CD4-positive, alpha-beta memory T cell (primary cell): ENCODE measurements at regions not wholly inside any gene's neighbourhood (a gene's known extent, or its start where the extent isn't known, plus 50 kb on each side); places are given as distances from the start of the nearest gene placed in this dataset.

ENCODE experiments used
- CTCF ChIA-PET: fragments of 350-600 bp; sonication (Branson Sonifier 250); formaldehyde crosslinking; loops from one replicate; lab custom pipeline; 2021; ENCODE audit warnings: inconsistent platforms; ENCODE audit not compliant: partially characterized antibody; lab: Charles Lee
- POLR2A ChIA-PET: fragments of 350-600 bp; sonication (Branson Sonifier 250); formaldehyde crosslinking; loops from one replicate; lab custom pipeline; 2021; ENCODE audit not compliant: partially characterized antibody; lab: Charles Lee
- DNase-seq, 5 donors: peaks; one replicate each; pipeline versions ENCODE4 v3.0.0 to v3.0.0-alpha.2; 2020 to 2022; ENCODE audit warnings: mixed read lengths in 1 of 5
- H3K27ac ChIP-seq: one replicate; pipeline ENCODE4 v1.7.0; 2013; ENCODE audit warnings: low read depth, low read length
- H3K27me3 ChIP-seq: 2 replicates; pipeline ENCODE4 v1.7.0; 2013; ENCODE audit warnings: mild to moderate bottlenecking, low read length, moderate library complexity; ENCODE audit not compliant: insufficient read depth
- H3K36me3 ChIP-seq: 2 replicates; pipeline ENCODE4 v1.7.0; 2013; ENCODE audit warnings: mild to moderate bottlenecking, low read length, moderate library complexity; ENCODE audit not compliant: insufficient read depth
- H3K4me1 ChIP-seq: 2 replicates; pipeline ENCODE4 v1.7.0; 2013; ENCODE audit warnings: mild to moderate bottlenecking, low read length, moderate library complexity; ENCODE audit not compliant: insufficient read depth
- H3K4me3 ChIP-seq, 2 donors: one replicate each; pipeline ENCODE4 v1.7.0; 2013; ENCODE audit warnings: low read length in 2 of 2, mild to moderate bottlenecking in 1 of 2
- H3K9me3 ChIP-seq, 2 donors: one replicate each; pipeline ENCODE4 v1.7.0; 2013; ENCODE audit warnings: low read length in 2 of 2, control low read depth in 1 of 2; ENCODE audit not compliant: control insufficient read depth in 1 of 2
- H3K27ac Mint-ChIP-seq, 7 donors: one replicate each; pipeline ENCODE4 v1.8.0; 2020 to 2021; ENCODE audit warnings: mixed read lengths in 7 of 7, mild to moderate bottlenecking in 6 of 7, inconsistent platforms in 3 of 7, moderate library complexity in 3 of 7
- H3K27me3 Mint-ChIP-seq, 2 donors: one replicate each; pipeline ENCODE4 v1.8.0; 2020 to 2021; ENCODE audit warnings: mixed read lengths in 2 of 2
- H3K36me3 Mint-ChIP-seq, 2 donors: one replicate each; pipeline ENCODE4 v1.8.0; 2020 to 2021; ENCODE audit warnings: mixed read lengths in 2 of 2, inconsistent platforms in 1 of 2, mild to moderate bottlenecking in 1 of 2
- H3K4me1 Mint-ChIP-seq, 4 donors: one replicate each; pipeline ENCODE4 v1.8.0; 2020 to 2021; ENCODE audit warnings: mixed read lengths in 4 of 4, mild to moderate bottlenecking in 1 of 4
- H3K4me3 Mint-ChIP-seq, 8 donors: one replicate each; pipeline ENCODE4 v1.8.0; 2020 to 2021; ENCODE audit warnings: mixed read lengths in 8 of 8, mild to moderate bottlenecking in 7 of 8, moderate library complexity in 6 of 8, inconsistent platforms in 3 of 8
- H3K9me3 Mint-ChIP-seq, 8 donors: one replicate each; pipeline ENCODE4 v1.8.0; 2020 to 2021; ENCODE audit warnings: mixed read lengths in 8 of 8, mild to moderate bottlenecking in 5 of 8, inconsistent platforms in 3 of 8, moderate library complexity in 1 of 8
- intact Hi-C: fragments of 100-400 bp; cut with micrococcal nuclease; formaldehyde crosslinking; loops from one replicate; pipeline ENCODE4 v1.15.1; 2023

- Mint-ChIP-seq H3K4me3 (no peak overlapping the region), H3K4me1 (no peaks in the 10 kb centered on the region), H3K27me3 (no peaks in the 10 kb centered on the region), H3K27ac (no peak overlapping the region), H3K9me3 (peaks cover 0 to 13% (median 7%) of the 10 kb centered on the region in 8 donors), H3K36me3 (no peaks in the 10 kb centered on the region)
- intact Hi-C loops: no loop called here
- no peaks in the 10 kb centered on the region for H3K36me3 ChIP-seq
- POLR2A ChIA-PET: no interaction called here
- H3K4me1 ChIP-seq: no peaks in the 10 kb centered on the region
- CTCF ChIA-PET: interaction anchor here (1.3 kb wide), 1 partner anchor 9 kb away, joined by 3 read pairs; no protein-coding TSS in a partner anchor
- H3K27me3 ChIP-seq: no peaks in the 10 kb centered on the region
- H3K27ac ChIP-seq: no peak overlapping the region
- H3K4me3 ChIP-seq: no peak overlapping the region
- no peak for DNase-seq
- no peaks in the 10 kb centered on the region for H3K9me3 ChIP-seq
Observed at GRCh38 chr13:62038214-62038613, 622.6 kb upstream of the PCDH20 start.

DNA sequence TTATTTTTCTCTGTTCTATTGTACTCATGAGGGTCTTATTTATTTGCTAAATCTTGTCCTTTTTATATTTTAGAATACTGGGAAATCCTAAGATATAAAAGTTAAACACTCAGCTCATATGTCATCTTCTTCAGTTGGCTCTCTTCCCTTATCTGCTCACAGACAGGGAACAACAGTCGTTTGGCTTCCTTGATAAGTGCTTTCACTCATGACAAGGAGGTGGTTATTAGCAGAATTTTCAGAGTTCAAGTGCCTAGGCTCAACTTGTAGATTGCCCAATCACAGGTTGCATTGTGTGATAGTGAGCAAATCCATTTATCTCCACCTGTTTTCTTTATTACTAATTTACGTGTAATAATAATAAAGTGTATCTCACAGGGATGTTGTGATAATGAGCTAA lies 620.3 kb upstream of the PCDH20 start:
- H3K27ac Mint-ChIP-seq: no peak overlapping the region
- no peaks in the 10 kb centered on the region for H3K4me1 ChIP-seq
- intact Hi-C loops: no loop called here
- ChIA-PET POLR2A (no interaction called here), CTCF (no interaction called here)
- H3K4me1 Mint-ChIP-seq: no peaks in the 10 kb centered on the region
- H3K9me3 Mint-ChIP-seq: peaks cover 0 to 13% (median 5%) of the 10 kb centered on the region in 8 donors
- H3K27me3 ChIP-seq: no peaks in the 10 kb centered on the region
- no peaks in the 10 kb centered on the region for H3K36me3 ChIP-seq
- H3K4me3 ChIP-seq: no peak overlapping the region
- H3K27me3 Mint-ChIP-seq: no peaks in the 10 kb centered on the region
- H3K9me3 ChIP-seq: no peaks in the 10 kb centered on the region
- no peak for DNase-seq
- no peaks in the 10 kb centered on the region for H3K36me3 Mint-ChIP-seq
- H3K4me3 Mint-ChIP-seq: no peak overlapping the region
- no peak overlapping the region for H3K27ac ChIP-seq

GRCh38 chr13:62033934-62034333 lies 618.3 kb upstream of the PCDH20 start:
- H3K36me3 Mint-ChIP-seq: no peaks in the 10 kb centered on the region
- no peak for DNase-seq
- H3K27me3 Mint-ChIP-seq: no peaks in the 10 kb centered on the region
- no peak overlapping the region for H3K27ac ChIP-seq
- no peak overlapping the region for H3K27ac Mint-ChIP-seq
- H3K4me1 Mint-ChIP-seq: no peaks in the 10 kb centered on the region
- ChIA-PET POLR2A (no interaction called here), CTCF (no interaction called here)
- H3K9me3 Mint-ChIP-seq: peaks cover 0 to 11% (median 5%) of the 10 kb centered on the region in 8 donors
- intact Hi-C loops: no loop called here
- no peak overlapping the region for H3K4me3 ChIP-seq
- no peaks in the 10 kb centered on the region for H3K9me3 ChIP-seq
- H3K27me3 ChIP-seq: no peaks in the 10 kb centered on the region
- no peak overlapping the region for H3K4me3 Mint-ChIP-seq
- H3K36me3 ChIP-seq: no peaks in the 10 kb centered on the region
- H3K4me1 ChIP-seq: no peaks in the 10 kb centered on the region

GRCh38 chr13:62022369-62022768 lies 606.7 kb upstream of the PCDH20 start:
- POLR2A ChIA-PET: no interaction called here
- no peak overlapping the region for H3K27ac Mint-ChIP-seq
- H3K36me3 Mint-ChIP-seq: no peaks in the 10 kb centered on the region
- H3K4me1 ChIP-seq: no peaks in the 10 kb centered on the region
- H3K27me3 ChIP-seq: no peaks in the 10 kb centered on the region
- H3K4me3 Mint-ChIP-seq: no peak overlapping the region
- H3K36me3 ChIP-seq: no peaks in the 10 kb centered on the region
- no peak for DNase-seq
- H3K9me3 ChIP-seq: no peaks in the 10 kb centered on the region
- peaks cover 0 to 4% (median 0%) of the 10 kb centered on the region in 8 donors for H3K9me3 Mint-ChIP-seq
- no peak overlapping the region for H3K27ac ChIP-seq
- no peak overlapping the region for H3K4me3 ChIP-seq
- CTCF ChIA-PET: no interaction called here
- intact Hi-C loops: no loop called here
- H3K4me1 Mint-ChIP-seq: no peaks in the 10 kb centered on the region
- H3K27me3 Mint-ChIP-seq: no peaks in the 10 kb centered on the region

GRCh38 chr13:62019858-62020257 lies 604.2 kb upstream of the PCDH20 start:
- Histone ChIP-seq H3K27ac (no peak overlapping the region), H3K9me3 (no peaks in the 10 kb centered on the region), H3K4me1 (no peaks in the 10 kb centered on the region), H3K36me3 (no peaks in the 10 kb centered on the region), H3K27me3 (no peaks in the 10 kb centered on the region), H3K4me3 (no peak overlapping the region)
- H3K27me3 Mint-ChIP-seq: no peaks in the 10 kb centered on the region
- H3K4me1 Mint-ChIP-seq: no peaks in the 10 kb centered on the region
- H3K36me3 Mint-ChIP-seq: no peaks in the 10 kb centered on the region
- CTCF ChIA-PET: no interaction called here
- POLR2A ChIA-PET: no interaction called here
- no peak overlapping the region for H3K27ac Mint-ChIP-seq
- no peak overlapping the region for H3K4me3 Mint-ChIP-seq
- DNase-seq: no peak
- peaks cover 0 to 1% (median 0%) of the 10 kb centered on the region in 8 donors for H3K9me3 Mint-ChIP-seq
- intact Hi-C loops: no loop called here

GRCh38 chr13:62014299-62014698 lies 598.6 kb upstream of the PCDH20 start:
- intact Hi-C loops: no loop called here
- H3K27ac ChIP-seq: no peak overlapping the region
- no peak for DNase-seq
- no peak overlapping the region for H3K4me3 ChIP-seq
- H3K27me3 Mint-ChIP-seq: no peaks in the 10 kb centered on the region
- H3K36me3 ChIP-seq: no peaks in the 10 kb centered on the region
- H3K36me3 Mint-ChIP-seq: no peaks in the 10 kb centered on the region
- H3K4me3 Mint-ChIP-seq: no peak overlapping the region
- peaks cover 0 to 2% (median 0%) of the 10 kb centered on the region in 8 donors for H3K9me3 Mint-ChIP-seq
- H3K9me3 ChIP-seq: no peaks in the 10 kb centered on the region
- no peaks in the 10 kb centered on the region for H3K4me1 Mint-ChIP-seq
- H3K27me3 ChIP-seq: no peaks in the 10 kb centered on the region
- H3K27ac Mint-ChIP-seq: no peak overlapping the region
- CTCF ChIA-PET: interaction anchor here (0.6 kb wide), 1 partner anchor 246 kb away, joined by 3 read pairs; no protein-coding TSS in a partner anchor
- H3K4me1 ChIP-seq: no peaks in the 10 kb centered on the region
- POLR2A ChIA-PET: no interaction called here

GRCh38 chr13:62003452-62003851 lies 587.8 kb upstream of the PCDH20 start:
- Mint-ChIP-seq H3K4me3 (no peak overlapping the region), H3K27me3 (no peaks in the 10 kb centered on the region), H3K36me3 (no peaks in the 10 kb centered on the region), H3K27ac (no peak overlapping the region), H3K9me3 (peaks cover 1 to 8% (median 5%) of the 10 kb centered on the region in 8 donors), H3K4me1 (no peaks in the 10 kb centered on the region)
- intact Hi-C loops: no loop called here
- H3K4me3 ChIP-seq: no peak overlapping the region
- H3K36me3 ChIP-seq: no peaks in the 10 kb centered on the region
- H3K4me1 ChIP-seq: no peaks in the 10 kb centered on the region
- POLR2A ChIA-PET: no interaction called here
- no peak for DNase-seq
- CTCF ChIA-PET: no interaction called here
- no peaks in the 10 kb centered on the region for H3K27me3 ChIP-seq
- no peak overlapping the region for H3K27ac ChIP-seq
- H3K9me3 ChIP-seq: no peaks in the 10 kb centered on the region

GRCh38 chr13:61994174-61994573 lies 578.5 kb upstream of the PCDH20 start:
- no peaks in the 10 kb centered on the region for H3K27me3 ChIP-seq
- Mint-ChIP-seq H3K4me3 (no peak overlapping the region), H3K27me3 (no peaks in the 10 kb centered on the region), H3K27ac (no peak overlapping the region), H3K4me1 (no peaks in the 10 kb centered on the region), H3K36me3 (no peaks in the 10 kb centered on the region), H3K9me3 (peaks cover 0 to 19% (median 6%) of the 10 kb centered on the region in 8 donors)
- H3K27ac ChIP-seq: no peak overlapping the region
- no peak overlapping the region for H3K4me3 ChIP-seq
- no peak for DNase-seq
- ChIA-PET CTCF (no interaction called here), POLR2A (no interaction called here)
- H3K9me3 ChIP-seq: no peaks in the 10 kb centered on the region
- H3K36me3 ChIP-seq: no peaks in the 10 kb centered on the region
- intact Hi-C loops: no loop called here
- no peaks in the 10 kb centered on the region for H3K4me1 ChIP-seq
